ENCODE measurements at regions not wholly inside any gene's neighbourhood (a gene's known extent, or its start where the extent isn't known, plus 50 kb on each side); places are given as distances from the start of the nearest gene placed in this dataset.

GRCh38 chr3:28850186-28850585 is 430.7 kb upstream of the RBMS3 start:
- TF ChIP-seq CTCF (IDR thresholded peaks at IDR 0.05; ENCODE audit: low read depth, low read length, missing control alignments): no peak
- H3K4me3 ChIP-seq (replicated peaks; ENCODE audit: low read depth, low read length): no peak overlapping the region
- no peak for DNase-seq (ENCODE audit: extremely low read depth, low read depth)

- TF ChIP-seq CTCF (IDR thresholded peaks at IDR 0.05; ENCODE audit: low read depth, low read length, missing control alignments): no peak
- DNase-seq (ENCODE audit: extremely low read depth, low read depth): no peak
- no peak overlapping the region for H3K4me3 ChIP-seq (replicated peaks; ENCODE audit: low read depth, low read length)
Measured at GRCh38 chr3:28853830-28854229, 427.0 kb upstream of the RBMS3 start.

- DNase-seq (ENCODE audit: extremely low read depth, low read depth): no peak
- TF ChIP-seq CTCF (IDR thresholded peaks at IDR 0.05; ENCODE audit: low read depth, low read length, missing control alignments): no peak
- H3K4me3 ChIP-seq (replicated peaks; ENCODE audit: low read depth, low read length): no peak overlapping the region
Measured at GRCh38 chr3:28856796-28857195, 424.1 kb upstream of the RBMS3 start.

- no peak overlapping the region for H3K4me3 ChIP-seq (replicated peaks; ENCODE audit: low read depth, low read length)
- no peak for DNase-seq (ENCODE audit: extremely low read depth, low read depth)
- no peak for TF ChIP-seq CTCF (IDR thresholded peaks at IDR 0.05; ENCODE audit: low read depth, low read length, missing control alignments)
Measured at GRCh38 chr3:28859897-28860296, 421.0 kb upstream of the RBMS3 start.

- no peak overlapping the region for H3K4me3 ChIP-seq (replicated peaks; ENCODE audit: low read depth, low read length)
- no peak for DNase-seq (ENCODE audit: extremely low read depth, low read depth)
- no peak for TF ChIP-seq CTCF (IDR thresholded peaks at IDR 0.05; ENCODE audit: low read depth, low read length, missing control alignments)
Measured at GRCh38 chr3:28860307-28860706, 420.6 kb upstream of the RBMS3 start.

GRCh38 chr3:28863186-28863585 is 417.7 kb upstream of the RBMS3 start:
- DNase-seq (ENCODE audit: extremely low read depth, low read depth): no peak
- no peak overlapping the region for H3K4me3 ChIP-seq (replicated peaks; ENCODE audit: low read depth, low read length)
- TF ChIP-seq CTCF (IDR thresholded peaks at IDR 0.05; ENCODE audit: low read depth, low read length, missing control alignments): no peak

- H3K4me3 ChIP-seq (replicated peaks; ENCODE audit: low read depth, low read length): no peak overlapping the region
- no peak for TF ChIP-seq CTCF (IDR thresholded peaks at IDR 0.05; ENCODE audit: low read depth, low read length, missing control alignments)
- DNase-seq (ENCODE audit: extremely low read depth, low read depth): no peak
Measured at GRCh38 chr3:28867836-28868235, 413.0 kb upstream of the RBMS3 start.

Data from HFF-Myc (cell line).